DND-41 (cell line): ENCODE measurements at regions not wholly inside any gene's neighbourhood (a gene's known extent, or its start where the extent isn't known, plus 50 kb on each side); places are given as distances from the start of the nearest gene placed in this dataset.

ENCODE experiments used
- CTCF ChIP-seq: IDR thresholded peaks from 2 replicates; pipeline ENCODE4 v1.5.1; 2012; ENCODE audit warnings: borderline replicate concordance, low read length, moderate library complexity, mild to moderate bottlenecking; ENCODE audit not compliant: poor library complexity, severe bottlenecking; ENCODE audit errors: extremely low read depth
- EZH2 ChIP-seq: IDR thresholded peaks from 3 replicates; pipeline ENCODE4 v1.6.1; 2012; ENCODE audit warnings: borderline replicate concordance, low read depth, mild to moderate bottlenecking, moderate library complexity, low read length, inconsistent platforms; ENCODE audit not compliant: severe bottlenecking

GRCh38 chr12:66048835-66049537 is 81.6 kb downstream of the LLPH start:
- TF ChIP-seq CTCF (no peak), EZH2 (no peak)
